ENCODE measurements at regions not wholly inside any gene's neighbourhood (a gene's known extent, or its start where the extent isn't known, plus 50 kb on each side); places are given as distances from the start of the nearest gene placed in this dataset.

GRCh38 chr20:50404419-50405234, 105.6 kb upstream of the PTPN1 start:
- no peak for DNase-seq (ENCODE audit: low read depth in 2 of 2)

DNA sequence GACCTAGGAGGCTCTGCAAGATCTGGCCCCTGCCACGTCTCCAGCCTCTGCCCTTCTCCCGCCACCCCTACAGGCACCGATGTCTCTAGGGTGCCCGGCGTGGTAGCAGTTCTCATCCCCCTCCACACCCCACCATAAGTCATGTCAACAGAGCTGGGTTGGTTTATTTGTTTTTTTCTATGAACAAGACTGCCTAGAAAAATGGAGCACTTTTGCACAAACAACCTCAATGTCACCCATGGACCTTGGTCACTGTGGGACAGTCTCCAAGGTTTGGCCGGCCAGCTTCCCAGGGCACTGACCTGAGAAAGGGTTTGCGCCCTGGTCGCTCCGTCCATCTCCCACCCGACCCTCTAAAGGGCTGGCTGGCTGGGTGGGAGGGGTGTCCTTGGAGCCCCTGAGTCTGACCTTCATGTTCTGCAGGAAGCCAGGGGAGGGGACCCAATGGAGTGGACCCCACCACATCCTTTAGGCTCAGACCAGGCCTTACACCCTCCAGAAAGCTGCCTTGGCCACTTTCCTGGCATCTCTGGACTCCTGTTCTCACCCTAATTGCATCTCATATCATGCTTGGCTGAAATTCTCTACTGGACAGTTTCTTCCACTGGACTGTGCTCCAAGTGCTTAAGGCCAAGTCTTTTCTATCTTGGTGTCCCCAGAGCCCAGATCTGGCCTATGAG, 104.8 kb upstream of the PTPN1 start:
- DNase-seq (ENCODE audit: low read depth in 2 of 2): no peak

DNA sequence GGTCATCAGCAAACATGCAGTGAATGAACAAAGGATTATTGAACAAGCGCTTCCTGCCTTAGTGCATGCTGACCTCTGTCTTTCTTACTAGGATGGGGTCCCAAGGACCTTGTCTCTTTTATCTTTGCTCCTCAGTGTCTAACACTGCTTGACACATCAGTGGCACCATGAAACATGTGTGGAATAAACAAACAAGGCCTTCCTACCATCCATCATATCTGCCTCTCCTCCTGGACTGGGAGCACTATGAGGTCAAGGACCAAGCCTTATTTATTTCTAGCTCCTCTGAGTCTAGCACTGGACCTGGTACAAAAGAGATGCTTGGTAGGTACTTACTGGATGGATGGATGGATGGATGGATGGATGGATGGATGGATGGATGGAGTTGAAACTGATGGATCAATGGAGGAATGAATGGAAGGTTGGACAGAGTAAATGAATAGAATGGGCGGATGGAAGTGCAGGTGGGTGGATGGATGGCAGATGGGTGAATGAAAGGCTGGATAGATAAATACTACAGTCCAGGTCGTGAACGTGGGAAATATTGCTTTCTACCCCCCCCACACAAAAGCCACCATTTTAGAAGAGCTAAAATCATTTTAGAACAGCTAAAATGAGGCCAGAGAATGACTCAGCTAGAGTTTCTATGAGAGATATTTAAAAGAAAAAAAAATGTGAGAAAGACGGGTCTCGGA, 104.1 kb upstream of the PTPN1 start:
- DNase-seq (ENCODE audit: low read depth in 2 of 2): no peak

- DNase-seq (ENCODE audit: low read depth in 2 of 2): no peak
These were observed 103.5 kb upstream of the PTPN1 start for GRCh38 chr20:50406610-50407136.

GRCh38 chr20:50408526-50409364, 101.4 kb upstream of the PTPN1 start:
- DNase-seq (ENCODE audit: low read depth in 2 of 2): no peak

- DNase-seq (ENCODE audit: low read depth in 2 of 2): no peak
These were observed 100.7 kb upstream of the PTPN1 start for GRCh38 chr20:50409495-50409894.

GRCh38 chr20:50410343-50410742, 99.8 kb upstream of the PTPN1 start:
- DNase-seq (ENCODE audit: low read depth in 2 of 2): no peak

DNA sequence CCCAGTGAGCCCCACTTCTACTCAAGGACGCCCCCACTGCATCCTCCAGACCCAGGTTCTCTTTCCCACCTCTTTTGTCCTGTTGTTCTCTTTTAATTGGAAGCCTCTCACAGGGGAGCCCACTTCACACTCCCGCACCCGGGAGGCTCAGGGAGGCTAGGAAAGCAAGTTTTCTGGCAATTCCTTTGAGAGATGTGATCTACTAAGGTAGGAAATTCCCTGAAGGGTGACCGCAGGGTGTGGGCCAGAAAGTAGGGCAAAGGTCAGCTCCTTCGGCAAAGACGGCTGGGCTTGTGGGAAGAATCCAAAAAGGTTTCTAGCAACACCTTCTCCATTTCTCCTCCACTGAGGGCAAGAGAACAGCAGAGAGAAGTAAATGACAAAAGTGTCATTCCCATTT, 98.1 kb upstream of the PTPN1 start:
- no peak for DNase-seq (ENCODE audit: low read depth in 2 of 2)

- no peak for DNase-seq (ENCODE audit: low read depth in 2 of 2)
These were observed 97.7 kb upstream of the PTPN1 start for GRCh38 chr20:50412499-50412898.

DNA sequence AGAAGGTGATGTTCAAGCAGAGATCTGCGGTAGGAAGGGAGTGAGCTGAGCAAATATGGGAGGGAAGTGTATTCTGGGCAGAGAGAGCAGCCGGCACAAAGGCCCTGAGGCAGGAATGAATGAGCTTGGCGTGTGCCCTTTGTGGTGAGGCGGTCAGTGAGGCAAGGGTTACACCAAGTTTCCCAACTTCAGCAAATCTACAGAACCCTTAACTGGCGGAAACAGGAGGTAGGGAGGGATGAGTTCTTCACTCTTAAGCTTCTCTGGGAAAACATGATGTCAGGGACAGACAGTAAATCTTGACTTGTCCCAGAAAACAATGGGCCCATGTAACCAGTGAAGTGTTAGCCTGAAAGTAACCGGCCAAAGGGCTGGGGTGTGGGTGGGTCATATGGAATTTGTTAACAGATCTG, 97.1 kb upstream of the PTPN1 start:
- DNase-seq (ENCODE audit: low read depth in 2 of 2): no peak

DNA sequence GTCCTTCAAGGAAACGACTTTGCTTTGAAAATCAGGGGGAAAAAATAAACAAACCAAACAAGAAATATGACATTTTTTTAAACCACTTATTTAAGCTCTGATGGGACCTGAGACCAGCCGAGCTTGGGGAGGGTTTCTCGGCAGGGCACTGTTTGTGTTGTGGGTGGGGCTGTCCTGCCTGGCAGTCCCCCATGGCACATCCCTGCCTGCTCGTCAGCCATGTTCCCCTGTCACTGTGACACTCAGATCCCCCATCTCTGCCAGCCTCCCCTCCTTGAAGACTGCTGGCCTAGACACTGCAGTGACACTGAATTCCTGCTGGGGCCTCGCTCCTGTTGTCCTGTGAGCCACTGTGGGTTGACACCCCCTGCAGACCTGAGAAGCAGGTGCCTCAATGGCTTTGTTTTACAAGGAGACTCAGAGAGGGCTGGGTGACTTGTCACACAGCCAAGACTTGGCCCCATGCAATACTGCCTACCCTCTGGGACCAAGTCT, 95.1 kb upstream of the PTPN1 start:
- no peak for DNase-seq (ENCODE audit: low read depth in 2 of 2)

GRCh38 chr20:50415516-50416268, 94.5 kb upstream of the PTPN1 start:
- no peak for DNase-seq (ENCODE audit: low read depth in 2 of 2)

DNA sequence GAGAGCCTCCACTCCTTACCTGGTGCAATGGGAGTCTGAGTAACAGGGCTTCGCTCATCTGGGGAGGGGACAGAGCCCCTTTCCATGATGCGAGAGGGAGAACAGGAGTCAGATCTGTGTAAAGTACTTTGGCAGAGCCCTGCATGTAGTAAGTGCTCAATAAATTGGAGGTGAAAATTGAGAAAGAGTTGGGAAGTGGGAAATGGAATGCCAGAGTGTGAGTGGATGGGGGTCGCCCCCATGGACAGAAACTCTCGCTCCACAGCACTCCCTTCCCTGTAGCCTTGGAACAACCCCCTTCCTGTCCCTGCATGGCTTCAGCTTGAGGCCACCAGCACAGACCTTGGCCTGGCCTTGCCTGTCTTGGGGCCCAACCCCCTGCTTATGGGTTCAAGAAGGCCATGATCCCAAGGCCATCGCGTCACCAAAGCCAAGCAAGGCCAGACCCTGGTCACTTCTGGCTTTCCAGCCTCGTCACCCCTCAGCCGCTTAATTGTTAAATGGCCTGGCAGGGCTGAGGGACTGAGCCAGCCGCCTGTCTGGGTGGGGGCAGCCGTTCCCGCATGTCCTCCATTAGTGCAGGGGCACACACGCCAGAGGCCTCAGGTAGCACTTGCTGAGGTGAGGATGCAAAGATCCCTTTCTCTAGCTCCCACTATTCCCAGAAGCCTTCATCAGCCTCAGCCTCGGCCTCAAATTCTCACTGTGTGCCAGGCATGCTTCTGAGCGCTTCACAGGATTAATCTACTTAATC, 93.7 kb upstream of the PTPN1 start:
- no peak for DNase-seq (ENCODE audit: low read depth in 2 of 2)

- DNase-seq (ENCODE audit: low read depth in 2 of 2): no peak
These were observed 93.2 kb upstream of the PTPN1 start for GRCh38 chr20:50417023-50417329.

- DNase-seq (ENCODE audit: low read depth in 2 of 2): no peak
These were observed 92.5 kb upstream of the PTPN1 start for GRCh38 chr20:50417484-50418235.

GRCh38 chr20:50418890-50419642, 91.1 kb upstream of the PTPN1 start:
- no peak for DNase-seq (ENCODE audit: low read depth in 2 of 2)

- no peak for DNase-seq (ENCODE audit: low read depth in 2 of 2)
These were observed 89.8 kb upstream of the PTPN1 start for GRCh38 chr20:50420380-50420779.
